ENCODE measurements at regions not wholly inside any gene's neighbourhood (a gene's known extent, or its start where the extent isn't known, plus 50 kb on each side); places are given as distances from the start of the nearest gene placed in this dataset.
"Not testable (repeated sequence)": the region's sequence is repeated elsewhere in the genome, so short reads cannot be mapped to it uniquely, and the experiment has no call there.

- DNase-seq (ENCODE audit: low read depth) = no peak
These were observed 148.3 kb upstream of the PIK3R1 start for GRCh38 chr5:68067291-68067690.

GRCh38 chr5:68066277-68066955, 149.1 kb upstream of the PIK3R1 start:
- DNase-seq (ENCODE audit: low read depth) = no peak

GRCh38 chr5:68065321-68065720, 150.2 kb upstream of the PIK3R1 start:
- not testable (repeated sequence) for DNase-seq (ENCODE audit: low read depth)

- DNase-seq (ENCODE audit: low read depth) = no peak
These were observed 155.2 kb upstream of the PIK3R1 start for GRCh38 chr5:68060382-68060781.

GRCh38 chr5:68057191-68057590, 158.4 kb upstream of the PIK3R1 start:
- DNase-seq (ENCODE audit: low read depth) = no peak

- no peak for DNase-seq (ENCODE audit: low read depth)
These were observed 159.9 kb upstream of the PIK3R1 start for GRCh38 chr5:68055686-68056085.

- no peak for DNase-seq (ENCODE audit: low read depth)
These were observed 160.9 kb upstream of the PIK3R1 start for GRCh38 chr5:68054638-68055037.

GRCh38 chr5:68053202-68053601, 162.4 kb upstream of the PIK3R1 start:
- DNase-seq (ENCODE audit: low read depth) = no peak

- DNase-seq (ENCODE audit: low read depth) = no peak
These were observed 166.4 kb upstream of the PIK3R1 start for GRCh38 chr5:68049053-68049713.

- no peak for DNase-seq (ENCODE audit: low read depth)
These were observed 167.0 kb upstream of the PIK3R1 start for GRCh38 chr5:68048516-68048915.

GRCh38 chr5:68048054-68048453, 167.5 kb upstream of the PIK3R1 start:
- not testable (repeated sequence) for DNase-seq (ENCODE audit: low read depth)

GRCh38 chr5:68047035-68047434, 168.5 kb upstream of the PIK3R1 start:
- no peak for DNase-seq (ENCODE audit: low read depth)

- DNase-seq (ENCODE audit: low read depth) = no peak
These were observed 169.1 kb upstream of the PIK3R1 start for GRCh38 chr5:68046445-68046844.

- DNase-seq (ENCODE audit: low read depth) = no peak
These were observed 174.3 kb upstream of the PIK3R1 start for GRCh38 chr5:68041293-68041692.

- DNase-seq (ENCODE audit: low read depth) = no peak
These were observed 178.0 kb upstream of the PIK3R1 start for GRCh38 chr5:68037546-68037945.

- DNase-seq (ENCODE audit: low read depth) = no peak
These were observed 181.5 kb upstream of the PIK3R1 start for GRCh38 chr5:68033961-68034571.

- no peak for DNase-seq (ENCODE audit: low read depth)
These were observed 182.5 kb upstream of the PIK3R1 start for GRCh38 chr5:68033029-68033428.

- DNase-seq (ENCODE audit: low read depth) = no peak
These were observed 183.3 kb upstream of the PIK3R1 start for GRCh38 chr5:68032216-68032762.

GRCh38 chr5:68028131-68028727, 187.3 kb upstream of the PIK3R1 start:
- DNase-seq (ENCODE audit: low read depth) = no peak

- DNase-seq (ENCODE audit: low read depth) = no peak
These were observed 188.0 kb upstream of the PIK3R1 start for GRCh38 chr5:68027519-68027918.

- no peak for DNase-seq (ENCODE audit: low read depth)
These were observed 189.3 kb upstream of the PIK3R1 start for GRCh38 chr5:68026092-68026885.

GRCh38 chr5:68024426-68024825, 191.1 kb upstream of the PIK3R1 start:
- no peak for DNase-seq (ENCODE audit: low read depth)
